Fibroblast of pulmonary artery (primary cell): ENCODE measurements at regions not wholly inside any gene's neighbourhood (a gene's known extent, or its start where the extent isn't known, plus 50 kb on each side); places are given as distances from the start of the nearest gene placed in this dataset.

Experiments used
- DNase-seq: peaks from one replicate; pipeline ENCODE4 v3.0.0-alpha.2; 2010; ENCODE audit warnings: low read depth
- H3K4me3 ChIP-seq: replicated peaks from 2 replicates; pipeline ENCODE4 v1.5.1; 2011; ENCODE audit warnings: low read depth, mild to moderate bottlenecking, control low read depth, low read length, moderate library complexity
- TF ChIP-seq, protein P1 (sequence below): IDR thresholded peaks from 2 replicates; pipeline ENCODE4 v1.5.1; 2011; ENCODE audit warnings: mild to moderate bottlenecking, control low read depth, low read length, inconsistent platforms; ENCODE audit errors: missing control alignments

DNA sequence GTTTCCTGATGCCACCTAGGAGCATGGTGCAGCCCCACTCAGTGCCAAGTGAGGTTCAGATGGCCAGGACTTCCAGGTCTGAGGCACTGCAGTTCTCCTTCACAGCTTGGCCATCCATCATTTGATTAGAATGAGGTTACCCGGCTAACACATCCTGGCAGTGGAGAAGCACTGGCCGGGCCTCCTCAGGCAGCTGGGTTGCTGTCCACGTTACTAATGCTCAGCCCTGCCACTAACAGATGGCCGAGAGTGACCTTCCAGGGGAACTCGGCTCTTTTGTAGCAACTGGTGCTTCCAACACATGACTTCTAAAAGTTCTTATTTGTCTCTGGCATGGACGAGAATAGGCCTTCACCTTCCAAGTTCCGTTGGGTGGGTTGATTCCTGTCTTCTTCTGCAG, 204.6 kb upstream of the CFAP20DC start:
- TF ChIP-seq, protein P1, sequence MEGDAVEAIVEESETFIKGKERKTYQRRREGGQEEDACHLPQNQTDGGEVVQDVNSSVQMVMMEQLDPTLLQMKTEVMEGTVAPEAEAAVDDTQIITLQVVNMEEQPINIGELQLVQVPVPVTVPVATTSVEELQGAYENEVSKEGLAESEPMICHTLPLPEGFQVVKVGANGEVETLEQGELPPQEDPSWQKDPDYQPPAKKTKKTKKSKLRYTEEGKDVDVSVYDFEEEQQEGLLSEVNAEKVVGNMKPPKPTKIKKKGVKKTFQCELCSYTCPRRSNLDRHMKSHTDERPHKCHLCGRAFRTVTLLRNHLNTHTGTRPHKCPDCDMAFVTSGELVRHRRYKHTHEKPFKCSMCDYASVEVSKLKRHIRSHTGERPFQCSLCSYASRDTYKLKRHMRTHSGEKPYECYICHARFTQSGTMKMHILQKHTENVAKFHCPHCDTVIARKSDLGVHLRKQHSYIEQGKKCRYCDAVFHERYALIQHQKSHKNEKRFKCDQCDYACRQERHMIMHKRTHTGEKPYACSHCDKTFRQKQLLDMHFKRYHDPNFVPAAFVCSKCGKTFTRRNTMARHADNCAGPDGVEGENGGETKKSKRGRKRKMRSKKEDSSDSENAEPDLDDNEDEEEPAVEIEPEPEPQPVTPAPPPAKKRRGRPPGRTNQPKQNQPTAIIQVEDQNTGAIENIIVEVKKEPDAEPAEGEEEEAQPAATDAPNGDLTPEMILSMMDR: no peak
- no peak for DNase-seq
- H3K4me3 ChIP-seq: no peak overlapping the region

DNA sequence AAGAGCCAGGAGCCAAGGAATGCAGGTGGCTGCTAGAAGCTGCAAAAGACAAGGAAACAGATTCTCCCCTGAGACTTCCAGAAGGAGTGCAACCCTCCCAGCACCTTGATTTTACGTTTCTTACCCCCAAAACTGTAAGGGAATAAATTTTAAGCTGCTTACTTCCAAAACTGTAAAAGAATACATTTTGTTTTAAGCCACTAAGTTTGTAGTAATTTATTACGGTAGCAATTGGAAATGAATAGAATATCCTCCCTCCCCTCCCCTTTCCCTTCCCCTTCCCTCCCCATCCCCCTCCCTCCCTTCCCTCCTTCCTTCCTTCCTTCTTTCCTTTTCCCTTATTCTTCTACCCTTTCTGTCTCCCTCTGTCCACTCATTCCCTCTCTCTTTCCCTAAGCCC, 203.7 kb upstream of the CFAP20DC start:
- no peak overlapping the region for H3K4me3 ChIP-seq
- TF ChIP-seq, protein P1: no peak
- no peak for DNase-seq

DNA sequence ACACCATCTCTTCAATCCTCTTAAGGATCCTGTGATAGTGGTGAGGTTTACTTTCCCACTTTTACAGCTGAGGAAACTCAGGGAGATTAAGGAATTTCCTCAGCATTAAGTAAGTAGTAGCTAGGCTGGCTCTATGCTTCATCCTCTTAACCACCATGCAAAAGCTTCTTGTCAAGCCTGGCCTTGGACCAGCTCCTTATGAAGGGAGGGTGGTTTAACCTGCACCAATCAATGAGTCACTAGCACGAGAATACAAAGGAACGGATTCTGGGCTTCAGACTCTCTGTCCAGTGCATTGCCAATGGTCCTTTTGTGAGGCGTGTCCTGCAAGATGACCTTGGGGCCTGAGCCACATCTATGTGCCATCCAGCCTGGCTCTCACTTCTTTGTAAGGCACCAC, 202.0 kb upstream of the CFAP20DC start:
- TF ChIP-seq, protein P1: no peak
- no peak for DNase-seq
- H3K4me3 ChIP-seq: no peak overlapping the region

DNA sequence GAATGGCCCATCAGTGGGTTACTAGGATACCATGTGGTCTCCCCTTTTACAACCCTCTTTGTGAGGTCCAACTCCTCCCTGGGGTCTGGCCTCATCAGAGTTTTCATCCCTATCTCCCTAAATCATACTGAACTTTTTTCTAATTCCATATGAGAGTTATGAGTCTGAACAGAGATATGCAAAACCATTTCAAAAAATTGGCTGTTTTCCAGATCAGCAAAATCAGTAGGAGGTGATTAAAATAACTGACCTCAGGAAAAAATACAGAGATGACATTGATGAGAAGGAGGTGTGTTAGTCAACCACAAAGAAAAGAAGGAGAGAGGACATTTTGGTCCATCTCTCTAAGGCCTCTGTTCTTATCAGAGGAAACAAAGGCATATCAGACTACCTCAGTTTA, 200.8 kb upstream of the CFAP20DC start:
- DNase-seq: no peak
- H3K4me3 ChIP-seq: no peak overlapping the region
- TF ChIP-seq, protein P1: no peak

DNA sequence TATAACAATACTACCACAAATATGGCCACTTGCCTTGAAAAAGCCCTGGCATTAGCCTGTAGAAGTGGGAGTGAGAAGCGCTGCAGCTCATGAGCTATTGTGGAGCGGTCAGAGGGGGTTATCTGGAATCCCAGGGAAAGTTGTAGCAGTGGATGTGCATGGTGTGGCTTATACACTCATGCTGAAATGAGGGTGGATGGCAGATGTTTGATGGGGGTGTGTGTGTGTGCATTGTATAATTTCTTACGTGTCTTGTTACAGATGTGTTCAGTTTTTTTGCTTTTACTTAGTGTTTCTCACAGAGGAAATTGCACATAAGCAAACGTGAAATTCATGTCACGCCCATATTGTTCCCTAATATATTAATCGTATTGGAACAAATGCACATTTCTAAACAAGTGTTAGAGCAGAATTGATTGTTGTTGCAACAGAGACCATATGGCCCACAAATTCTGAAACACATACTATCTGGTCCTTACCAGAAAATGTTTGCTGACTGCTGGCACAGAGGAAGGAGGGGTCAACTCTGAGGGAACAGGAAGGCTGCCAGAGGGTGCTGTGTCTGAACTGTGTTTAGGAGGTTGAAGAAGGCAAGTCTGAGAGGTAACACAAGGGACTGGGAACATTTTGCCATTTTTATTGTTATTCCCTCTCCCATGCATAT, 200.0 kb upstream of the CFAP20DC start:
- TF ChIP-seq, protein P1: no peak
- DNase-seq: no peak
- no peak overlapping the region for H3K4me3 ChIP-seq

DNA sequence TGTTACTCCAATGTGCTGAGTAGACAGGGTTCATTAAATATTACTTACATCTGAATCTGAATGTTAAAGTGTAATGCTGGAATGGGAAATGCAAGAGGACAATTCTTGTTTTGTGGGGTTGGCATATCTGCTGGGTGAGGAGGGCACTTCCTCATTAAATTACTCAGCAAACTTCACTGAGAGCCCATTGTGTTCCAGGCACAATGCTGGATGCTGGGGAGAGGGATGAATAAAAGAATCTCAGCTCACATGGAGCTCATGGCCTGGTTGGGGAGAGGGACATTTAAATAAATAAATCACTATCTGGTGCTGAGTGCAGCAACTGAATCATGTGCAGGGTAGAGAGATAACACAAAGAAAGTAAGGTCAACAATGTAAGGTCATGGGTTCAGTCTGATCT, 199.2 kb upstream of the CFAP20DC start:
- no peak overlapping the region for H3K4me3 ChIP-seq
- TF ChIP-seq, protein P1: no peak
- DNase-seq: no peak

DNA sequence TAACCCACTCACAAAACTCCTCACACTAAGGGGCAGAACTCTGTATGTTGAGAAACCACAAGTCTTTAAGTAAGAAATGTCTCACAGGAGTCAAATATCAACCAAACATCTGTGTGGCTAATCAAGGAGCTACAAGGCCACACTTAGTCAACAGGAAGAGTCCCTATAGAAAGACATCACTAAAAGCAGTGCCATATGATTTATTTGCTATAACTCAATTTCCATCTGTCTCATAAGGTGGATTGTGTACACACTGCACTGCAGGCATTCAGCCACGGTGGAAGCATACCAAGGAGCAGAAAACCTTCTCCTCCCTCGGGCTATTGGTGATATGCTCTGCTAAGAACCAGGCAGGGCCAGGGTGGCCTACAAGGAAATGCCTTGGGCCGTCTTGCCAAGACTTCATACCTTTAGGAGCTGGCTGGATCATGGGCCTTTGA, 197.6 kb upstream of the CFAP20DC start:
- DNase-seq: no peak
- H3K4me3 ChIP-seq: no peak overlapping the region
- TF ChIP-seq, protein P1: no peak
